ENCODE measurements at regions not wholly inside any gene's neighbourhood (a gene's known extent, or its start where the extent isn't known, plus 50 kb on each side); places are given as distances from the start of the nearest gene placed in this dataset.

GRCh38 chr9:107816561-107817021 is 327.0 kb upstream of the KLF4 start:
- no peak overlapping the region for H3K27ac ChIP-seq (ENCODE audit: low read depth, low read length)
- H3K4me3 ChIP-seq (ENCODE audit: low read length) = no peak overlapping the region
- no peaks in the 10 kb centered on the region for H3K27me3 ChIP-seq (ENCODE audit: control insufficient read depth, low read length)
- H3K36me3 ChIP-seq (ENCODE audit: control insufficient read depth, low read length) = no peaks in the 10 kb centered on the region
- H3K79me2 ChIP-seq (ENCODE audit: control insufficient read depth, low read length) = no peaks in the 10 kb centered on the region
- no peaks in the 10 kb centered on the region for H3K9me3 ChIP-seq (ENCODE audit: control insufficient read depth, insufficient read depth, low read length)
- H4K20me1 ChIP-seq (ENCODE audit: control insufficient read depth, insufficient read depth, low read depth, low read length) = no peaks in the 10 kb centered on the region
- no peaks in the 10 kb centered on the region for H3K4me1 ChIP-seq (ENCODE audit: control insufficient read depth, low read length)
- no peak for TF ChIP-seq EZH2phosphoT487 (IDR thresholded peaks at IDR 0.05; ENCODE audit: borderline replicate concordance, low read length)
- TF ChIP-seq CTCF (IDR thresholded peaks at IDR 0.05; ENCODE audit: low read depth, low read length, poor library complexity, severe bottlenecking) = no peak
- H3F3A ChIP-seq (ENCODE audit: control insufficient read depth, insufficient read depth) = no peaks in the 10 kb centered on the region
- H3K9me2 ChIP-seq (replicated peaks; ENCODE audit: control insufficient read depth, low read length) = no peaks in the 10 kb centered on the region
- H3K4me2 ChIP-seq (ENCODE audit: low read length) = no peak overlapping the region

GRCh38 chr9:107815782-107816560 is 326.4 kb upstream of the KLF4 start:
- H3K27ac ChIP-seq (ENCODE audit: low read depth, low read length) = no peak overlapping the region
- H4K20me1 ChIP-seq (ENCODE audit: control insufficient read depth, insufficient read depth, low read depth, low read length) = no peaks in the 10 kb centered on the region
- no peak overlapping the region for H3K4me2 ChIP-seq (ENCODE audit: low read length)
- H3K9me3 ChIP-seq (ENCODE audit: control insufficient read depth, insufficient read depth, low read length) = no peaks in the 10 kb centered on the region
- no peak for TF ChIP-seq EZH2phosphoT487 (IDR thresholded peaks at IDR 0.05; ENCODE audit: borderline replicate concordance, low read length)
- TF ChIP-seq CTCF (IDR thresholded peaks at IDR 0.05; ENCODE audit: low read depth, low read length, poor library complexity, severe bottlenecking) = no peak
- no peaks in the 10 kb centered on the region for H3K27me3 ChIP-seq (ENCODE audit: control insufficient read depth, low read length)
- no peak overlapping the region for H3K4me3 ChIP-seq (ENCODE audit: low read length)
- no peaks in the 10 kb centered on the region for H3K36me3 ChIP-seq (ENCODE audit: control insufficient read depth, low read length)
- no peaks in the 10 kb centered on the region for H3K9me2 ChIP-seq (replicated peaks; ENCODE audit: control insufficient read depth, low read length)
- no peaks in the 10 kb centered on the region for H3F3A ChIP-seq (ENCODE audit: control insufficient read depth, insufficient read depth)
- H3K4me1 ChIP-seq (ENCODE audit: control insufficient read depth, low read length) = no peaks in the 10 kb centered on the region
- H3K79me2 ChIP-seq (ENCODE audit: control insufficient read depth, low read length) = no peaks in the 10 kb centered on the region

- H3K9me2 ChIP-seq (replicated peaks; ENCODE audit: control insufficient read depth, low read length) = no peaks in the 10 kb centered on the region
- H4K20me1 ChIP-seq (ENCODE audit: control insufficient read depth, insufficient read depth, low read depth, low read length) = no peaks in the 10 kb centered on the region
- no peak overlapping the region for H3K4me2 ChIP-seq (ENCODE audit: low read length)
- H3K9me3 ChIP-seq (ENCODE audit: control insufficient read depth, insufficient read depth, low read length) = no peaks in the 10 kb centered on the region
- no peaks in the 10 kb centered on the region for H3K79me2 ChIP-seq (ENCODE audit: control insufficient read depth, low read length)
- H3K36me3 ChIP-seq (ENCODE audit: control insufficient read depth, low read length) = no peaks in the 10 kb centered on the region
- no peaks in the 10 kb centered on the region for H3K27me3 ChIP-seq (ENCODE audit: control insufficient read depth, low read length)
- H3K4me3 ChIP-seq (ENCODE audit: low read length) = no peak overlapping the region
- no peaks in the 10 kb centered on the region for H3K4me1 ChIP-seq (ENCODE audit: control insufficient read depth, low read length)
- H3F3A ChIP-seq (ENCODE audit: control insufficient read depth, insufficient read depth) = no peaks in the 10 kb centered on the region
- H3K27ac ChIP-seq (ENCODE audit: low read depth, low read length) = no peak overlapping the region
- no peak for TF ChIP-seq EZH2phosphoT487 (IDR thresholded peaks at IDR 0.05; ENCODE audit: borderline replicate concordance, low read length)
- no peak for TF ChIP-seq CTCF (IDR thresholded peaks at IDR 0.05; ENCODE audit: low read depth, low read length, poor library complexity, severe bottlenecking)
Observed at GRCh38 chr9:107813287-107813686, 323.7 kb upstream of the KLF4 start.
